ENCODE measurements at regions not wholly inside any gene's neighbourhood (a gene's known extent, or its start where the extent isn't known, plus 50 kb on each side); places are given as distances from the start of the nearest gene placed in this dataset.

- no peak for TF ChIP-seq JUND (IDR thresholded peaks at IDR 0.05; ENCODE audit: low read depth)
- in situ Hi-C loops (cut with HindIII; ENCODE audit: low pct_unique_long_range_greater_than_20kb, low sequenced_read_pairs), result no loop called here
- no peak for DNase-seq (ENCODE audit: low read depth in 1 of 2, low spot score in 1 of 2)
These were observed 404.8 kb downstream of the TXNL1 start for GRCh38 chr18:56233595-56233994.

GRCh38 chr18:56226025-56226424, 412.4 kb downstream of the TXNL1 start:
- no peak for TF ChIP-seq JUND (IDR thresholded peaks at IDR 0.05; ENCODE audit: low read depth)
- no peak for DNase-seq (ENCODE audit: low read depth in 1 of 2, low spot score in 1 of 2)
- in situ Hi-C loops (cut with HindIII; ENCODE audit: low pct_unique_long_range_greater_than_20kb, low sequenced_read_pairs), result no loop called here

GRCh38 chr18:56224669-56225561, 413.5 kb downstream of the TXNL1 start:
- TF ChIP-seq JUND (IDR thresholded peaks at IDR 0.05; ENCODE audit: low read depth), result no peak
- in situ Hi-C loops (cut with HindIII; ENCODE audit: low pct_unique_long_range_greater_than_20kb, low sequenced_read_pairs), result no loop called here
- DNase-seq (ENCODE audit: low read depth in 1 of 2, low spot score in 1 of 2), result no peak

GRCh38 chr18:56221195-56222065, 417.0 kb downstream of the TXNL1 start:
- no peak for TF ChIP-seq JUND (IDR thresholded peaks at IDR 0.05; ENCODE audit: low read depth)
- in situ Hi-C loops (cut with HindIII; ENCODE audit: low pct_unique_long_range_greater_than_20kb, low sequenced_read_pairs), result no loop called here
- no peak for DNase-seq (ENCODE audit: low read depth in 1 of 2, low spot score in 1 of 2)

GRCh38 chr18:56217406-56217805, 421.0 kb downstream of the TXNL1 start:
- in situ Hi-C loops (cut with HindIII; ENCODE audit: low pct_unique_long_range_greater_than_20kb, low sequenced_read_pairs), result no loop called here
- no peak for DNase-seq (ENCODE audit: low read depth in 1 of 2, low spot score in 1 of 2)
- TF ChIP-seq JUND (IDR thresholded peaks at IDR 0.05; ENCODE audit: low read depth), result no peak

GRCh38 chr18:56214706-56215105, 423.7 kb downstream of the TXNL1 start:
- no peak for TF ChIP-seq JUND (IDR thresholded peaks at IDR 0.05; ENCODE audit: low read depth)
- in situ Hi-C loops (cut with HindIII; ENCODE audit: low pct_unique_long_range_greater_than_20kb, low sequenced_read_pairs), result no loop called here
- no peak for DNase-seq (ENCODE audit: low read depth in 1 of 2, low spot score in 1 of 2)

GRCh38 chr18:56210520-56210919, 427.9 kb downstream of the TXNL1 start:
- no peak for TF ChIP-seq JUND (IDR thresholded peaks at IDR 0.05; ENCODE audit: low read depth)
- in situ Hi-C loops (cut with HindIII; ENCODE audit: low pct_unique_long_range_greater_than_20kb, low sequenced_read_pairs), result no loop called here
- no peak for DNase-seq (ENCODE audit: low read depth in 1 of 2, low spot score in 1 of 2)

GRCh38 chr18:56207989-56208388, 430.4 kb downstream of the TXNL1 start:
- in situ Hi-C loops (cut with HindIII; ENCODE audit: low pct_unique_long_range_greater_than_20kb, low sequenced_read_pairs), result no loop called here
- no peak for TF ChIP-seq JUND (IDR thresholded peaks at IDR 0.05; ENCODE audit: low read depth)
- DNase-seq (ENCODE audit: low read depth in 1 of 2, low spot score in 1 of 2), result no peak

- in situ Hi-C loops (cut with HindIII; ENCODE audit: low pct_unique_long_range_greater_than_20kb, low sequenced_read_pairs), result no loop called here
- TF ChIP-seq JUND (IDR thresholded peaks at IDR 0.05; ENCODE audit: low read depth), result no peak
- no peak for DNase-seq (ENCODE audit: low read depth in 1 of 2, low spot score in 1 of 2)
These were observed 434.3 kb downstream of the TXNL1 start for GRCh38 chr18:56204052-56204451.

GRCh38 chr18:56202678-56203077, 435.7 kb downstream of the TXNL1 start:
- in situ Hi-C loops (cut with HindIII; ENCODE audit: low pct_unique_long_range_greater_than_20kb, low sequenced_read_pairs), result no loop called here
- no peak for DNase-seq (ENCODE audit: low read depth in 1 of 2, low spot score in 1 of 2)
- TF ChIP-seq JUND (IDR thresholded peaks at IDR 0.05; ENCODE audit: low read depth), result no peak

GRCh38 chr18:56200381-56200911, 437.9 kb downstream of the TXNL1 start:
- in situ Hi-C loops (cut with HindIII; ENCODE audit: low pct_unique_long_range_greater_than_20kb, low sequenced_read_pairs), result no loop called here
- no peak for DNase-seq (ENCODE audit: low read depth in 1 of 2, low spot score in 1 of 2)
- no peak for TF ChIP-seq JUND (IDR thresholded peaks at IDR 0.05; ENCODE audit: low read depth)

- in situ Hi-C loops (cut with HindIII; ENCODE audit: low pct_unique_long_range_greater_than_20kb, low sequenced_read_pairs), result no loop called here
- no peak for TF ChIP-seq JUND (IDR thresholded peaks at IDR 0.05; ENCODE audit: low read depth)
- DNase-seq (ENCODE audit: low read depth in 1 of 2, low spot score in 1 of 2), result no peak
These were observed 438.6 kb downstream of the TXNL1 start for GRCh38 chr18:56199580-56200330.
